ENCODE measurements at regions not wholly inside any gene's neighbourhood (a gene's known extent, or its start where the extent isn't known, plus 50 kb on each side); places are given as distances from the start of the nearest gene placed in this dataset.

GRCh38 chr12:124476011-124476400 lies 91.4 kb downstream of the NCOR2 start:
- Histone ChIP-seq H3K9ac (ENCODE audit: low read length) (no peak overlapping the region), H3K4me3 (replicated peaks in 1 of 2; ENCODE audit: low read depth in 1 of 2, low read length in 2 of 2) (no peak overlapping the region), H3K4me2 (ENCODE audit: low read length) (no peak overlapping the region), H3K79me2 (ENCODE audit: insufficient read depth, low read length) (peaks cover 10% of the 10 kb centered on the region; the same call in 1 of the 2 replicates), H3K9me2 (ENCODE audit: insufficient read depth) (no peaks in the 10 kb centered on the region), H2AFZ (ENCODE audit: low read depth, low read length, poor library complexity, severe bottlenecking) (no peak overlapping the region), H3K9me3 (ENCODE audit: control insufficient read depth in 1 of 2, insufficient read depth in 1 of 2, low read depth in 1 of 2, low read length in 2 of 2) (peaks cover 0 to 10% of the 10 kb centered on the region in 2 experiments; a peak in 2 of 4 replicates), H3K4me1 (ENCODE audit: control insufficient read depth in 1 of 2, insufficient read depth in 2 of 2, low read length in 2 of 2) (peaks cover 0 to 2% of the 10 kb centered on the region in 2 experiments; a peak in 1 of 4 replicates), H3K27ac (ENCODE audit: low read depth, low read length) (no peak overlapping the region), H3K36me3 (ENCODE audit: control insufficient read depth in 1 of 2, insufficient read depth in 2 of 2, low read length in 2 of 2) (peaks cover 8 to 41% of the 10 kb centered on the region in 2 experiments; a peak in 3 of 4 replicates), H4K20me1 (ENCODE audit: insufficient read depth) (no peaks in the 10 kb centered on the region), H3K27me3 (ENCODE audit: insufficient read depth, low read length) (no peaks in the 10 kb centered on the region)
- DNase-seq (ENCODE audit: low read depth, low spot score) (no peak), ATAC-seq (no peak)
- intact Hi-C loops (cut with micrococcal nuclease): no loop called here
- TF ChIP-seq CTCF (IDR thresholded peaks at IDR 0.05 in 2 of 3, conservative IDR thresholded peaks at IDR 0.05 in 1 of 3; ENCODE audit: borderline replicate concordance in 1 of 3, insufficient read depth in 1 of 3, low read depth in 2 of 3, low read length in 2 of 3): no peak
- TF ChIP-seq YY1 (IDR thresholded peaks at IDR 0.05; ENCODE audit: extremely low read depth, insufficient replicate concordance, low read depth, low read length): no peak
- TF ChIP-seq SRF (IDR thresholded peaks at IDR 0.05; ENCODE audit: low read depth): no peak
- POLR2A ChIA-PET: no interaction called here
- CTCF ChIA-PET: no interaction called here
- RAD21 ChIA-PET (ENCODE audit: low non-redundant PET in 1 of 2, low total read pairs in 2 of 2, uncharacterized antibody in 2 of 2, unreplicated experiment in 2 of 2): no interaction called here
- no TSS peak for BruUV-seq (replicated peaks)

GRCh38 chr12:124475295-124476010 lies 92.0 kb downstream of the NCOR2 start:
- Histone ChIP-seq H3K4me1 (ENCODE audit: control insufficient read depth in 1 of 2, insufficient read depth in 2 of 2, low read length in 2 of 2) (peaks cover 0 to 2% of the 10 kb centered on the region in 2 experiments; a peak in 1 of 4 replicates), H2AFZ (ENCODE audit: low read depth, low read length, poor library complexity, severe bottlenecking) (no peak overlapping the region), H3K9ac (ENCODE audit: low read length) (no peak overlapping the region), H3K4me2 (ENCODE audit: low read length) (no peak overlapping the region), H3K9me2 (ENCODE audit: insufficient read depth) (no peaks in the 10 kb centered on the region), H3K27me3 (ENCODE audit: insufficient read depth, low read length) (no peaks in the 10 kb centered on the region), H3K9me3 (ENCODE audit: control insufficient read depth in 1 of 2, insufficient read depth in 1 of 2, low read depth in 1 of 2, low read length in 2 of 2) (peaks cover 0 to 10% of the 10 kb centered on the region in 2 experiments; a peak in 2 of 4 replicates), H3K79me2 (ENCODE audit: insufficient read depth, low read length) (peaks cover 10% of the 10 kb centered on the region; the same call in 1 of the 2 replicates), H4K20me1 (ENCODE audit: insufficient read depth) (no peaks in the 10 kb centered on the region), H3K4me3 (replicated peaks in 1 of 2; ENCODE audit: low read depth in 1 of 2, low read length in 2 of 2) (no peak overlapping the region), H3K36me3 (ENCODE audit: control insufficient read depth in 1 of 2, insufficient read depth in 2 of 2, low read length in 2 of 2) (peaks cover 8 to 43% of the 10 kb centered on the region in 2 experiments; a peak in 3 of 4 replicates), H3K27ac (ENCODE audit: low read depth, low read length) (no peak overlapping the region)
- ChIA-PET CTCF (no interaction called here), POLR2A (interaction anchor here (0.6 kb wide), 1 partner anchor 169 kb away, joined by 3 read pairs; no protein-coding TSS in a partner anchor), RAD21 (ENCODE audit: low non-redundant PET in 1 of 2, low total read pairs in 2 of 2, uncharacterized antibody in 2 of 2, unreplicated experiment in 2 of 2) (no interaction called here)
- intact Hi-C loops (cut with micrococcal nuclease): no loop called here
- no TSS peak for BruUV-seq (replicated peaks)
- TF ChIP-seq ZFX (IDR thresholded peaks at IDR 0.05) (no peak), POLR2AphosphoS5 (IDR thresholded peaks at IDR 0.05; ENCODE audit: low read depth, low read length) (no peak), ZNF274 (IDR thresholded peaks at IDR 0.05; ENCODE audit: low read depth, low read length) (no peak), MAX (IDR thresholded peaks at IDR 0.05) (no peak)
- no peak for ATAC-seq
- DNase-seq (ENCODE audit: low read depth, low spot score): no peak
